ENCODE measurements at regions not wholly inside any gene's neighbourhood (a gene's known extent, or its start where the extent isn't known, plus 50 kb on each side); places are given as distances from the start of the nearest gene placed in this dataset.

DNA sequence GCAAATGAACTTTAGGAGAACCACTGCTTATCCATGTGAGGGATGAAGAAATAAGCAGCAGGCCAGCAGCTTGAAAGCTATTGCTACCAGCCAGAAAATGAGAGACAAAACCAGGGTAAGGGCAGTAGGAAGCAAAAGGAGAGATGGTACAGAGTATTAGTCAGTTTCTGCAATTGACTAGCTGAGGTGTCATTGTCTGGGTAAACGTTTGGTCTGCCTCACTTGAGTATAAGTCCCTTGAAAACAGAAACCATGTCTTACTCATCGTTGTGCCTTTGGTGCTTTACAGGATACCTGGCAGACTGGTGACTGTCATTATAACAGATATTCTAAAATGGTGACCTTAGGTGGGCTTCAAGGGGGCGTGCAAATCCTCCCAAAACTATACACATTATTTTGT is 63.9 kb upstream of the USP47 start:
- no peak overlapping the region for H3K4me3 Mint-ChIP-seq (ENCODE audit: unreplicated experiment)
- FAIRE-seq (no peak), DNase-seq (ENCODE audit: low read depth) (no peak)
- no peak overlapping the region for H3K27ac ChIP-seq (ENCODE audit: low read depth, low read length)
- peaks cover 1% of the 10 kb centered on the region for H3K4me1 Mint-ChIP-seq (ENCODE audit: low read depth, unreplicated experiment)
- no peaks in the 10 kb centered on the region for H3K4me1 ChIP-seq (ENCODE audit: insufficient read depth, low read length)
- no peaks in the 10 kb centered on the region for H3K36me3 Mint-ChIP-seq (ENCODE audit: low read depth, unreplicated experiment)
- no peak for TF ChIP-seq EZH2 (IDR thresholded peaks at IDR 0.05; ENCODE audit: insufficient read depth, low read length)
- TF ChIP-seq, protein P1, sequence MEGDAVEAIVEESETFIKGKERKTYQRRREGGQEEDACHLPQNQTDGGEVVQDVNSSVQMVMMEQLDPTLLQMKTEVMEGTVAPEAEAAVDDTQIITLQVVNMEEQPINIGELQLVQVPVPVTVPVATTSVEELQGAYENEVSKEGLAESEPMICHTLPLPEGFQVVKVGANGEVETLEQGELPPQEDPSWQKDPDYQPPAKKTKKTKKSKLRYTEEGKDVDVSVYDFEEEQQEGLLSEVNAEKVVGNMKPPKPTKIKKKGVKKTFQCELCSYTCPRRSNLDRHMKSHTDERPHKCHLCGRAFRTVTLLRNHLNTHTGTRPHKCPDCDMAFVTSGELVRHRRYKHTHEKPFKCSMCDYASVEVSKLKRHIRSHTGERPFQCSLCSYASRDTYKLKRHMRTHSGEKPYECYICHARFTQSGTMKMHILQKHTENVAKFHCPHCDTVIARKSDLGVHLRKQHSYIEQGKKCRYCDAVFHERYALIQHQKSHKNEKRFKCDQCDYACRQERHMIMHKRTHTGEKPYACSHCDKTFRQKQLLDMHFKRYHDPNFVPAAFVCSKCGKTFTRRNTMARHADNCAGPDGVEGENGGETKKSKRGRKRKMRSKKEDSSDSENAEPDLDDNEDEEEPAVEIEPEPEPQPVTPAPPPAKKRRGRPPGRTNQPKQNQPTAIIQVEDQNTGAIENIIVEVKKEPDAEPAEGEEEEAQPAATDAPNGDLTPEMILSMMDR (IDR thresholded peaks at IDR 0.05; ENCODE audit: insufficient read depth, low read depth, low read length): no peak
- no peaks in the 10 kb centered on the region for H3K79me2 ChIP-seq (ENCODE audit: insufficient read depth, low read length)
- peaks cover 69% of the 10 kb centered on the region for H3K27me3 Mint-ChIP-seq (ENCODE audit: low read depth, unreplicated experiment)
- no peak overlapping the region for H3K4me2 ChIP-seq (ENCODE audit: low read length)
- H3K9ac ChIP-seq (ENCODE audit: low read length): no peak overlapping the region
- H3K27me3 ChIP-seq (ENCODE audit: insufficient read depth, low read length): peaks cover 48% of the 10 kb centered on the region
- no peak overlapping the region for H3K4me3 ChIP-seq (ENCODE audit: insufficient read depth, low read depth, low read length)
- H3K9me3 Mint-ChIP-seq (ENCODE audit: unreplicated experiment): no peaks in the 10 kb centered on the region
- no peaks in the 10 kb centered on the region for H3K36me3 ChIP-seq (ENCODE audit: insufficient read depth, low read length)
- no peak overlapping the region for H3K27ac Mint-ChIP-seq (ENCODE audit: unreplicated experiment)
- no peaks in the 10 kb centered on the region for H4K20me1 ChIP-seq (ENCODE audit: insufficient read depth, low read length)
- no peaks in the 10 kb centered on the region for H3K9me3 ChIP-seq (ENCODE audit: insufficient read depth, low read depth, low read length)
- no peak overlapping the region for H2AFZ ChIP-seq (ENCODE audit: low read depth, low read length)

DNA sequence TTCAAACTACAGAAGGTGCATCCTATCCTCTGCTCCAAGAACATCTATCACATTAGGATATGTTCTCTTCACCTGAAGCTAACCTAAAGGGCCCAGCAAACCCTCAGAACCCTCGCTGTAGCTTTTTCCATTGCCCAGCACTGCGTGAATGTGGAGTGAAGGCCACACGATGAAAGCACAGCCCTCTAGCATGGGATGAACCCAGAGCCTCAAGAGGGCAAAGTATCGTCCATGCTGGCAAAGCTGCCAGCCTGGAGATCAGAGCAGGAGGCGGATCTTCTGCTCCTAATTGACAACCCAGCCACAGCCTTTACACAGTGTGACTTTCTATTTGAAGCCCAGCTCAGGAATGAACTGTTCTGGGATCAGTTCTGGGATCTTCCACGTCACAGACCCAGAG is 65.1 kb upstream of the USP47 start:
- Histone ChIP-seq H3K79me2 (ENCODE audit: insufficient read depth, low read length) (no peaks in the 10 kb centered on the region), H3K9ac (ENCODE audit: low read length) (no peak overlapping the region), H3K36me3 (ENCODE audit: insufficient read depth, low read length) (no peaks in the 10 kb centered on the region), H2AFZ (ENCODE audit: low read depth, low read length) (no peak overlapping the region), H3K9me3 (ENCODE audit: insufficient read depth, low read depth, low read length) (no peaks in the 10 kb centered on the region), H3K4me3 (ENCODE audit: insufficient read depth, low read depth, low read length) (no peak overlapping the region), H3K27me3 (ENCODE audit: insufficient read depth, low read length) (peaks cover 46% of the 10 kb centered on the region), H3K4me1 (ENCODE audit: insufficient read depth, low read length) (no peaks in the 10 kb centered on the region), H4K20me1 (ENCODE audit: insufficient read depth, low read length) (no peaks in the 10 kb centered on the region), H3K27ac (ENCODE audit: low read depth, low read length) (no peak overlapping the region), H3K4me2 (ENCODE audit: low read length) (no peak overlapping the region)
- DNase-seq (ENCODE audit: low read depth) (no peak), FAIRE-seq (no peak)
- TF ChIP-seq EZH2 (IDR thresholded peaks at IDR 0.05; ENCODE audit: insufficient read depth, low read length): no peak
- TF ChIP-seq, protein P1 (IDR thresholded peaks at IDR 0.05; ENCODE audit: insufficient read depth, low read depth, low read length): no peak
- no peak overlapping the region for H3K27ac Mint-ChIP-seq (ENCODE audit: unreplicated experiment)
- H3K4me3 Mint-ChIP-seq (ENCODE audit: unreplicated experiment): no peak overlapping the region
- H3K27me3 Mint-ChIP-seq (ENCODE audit: low read depth, unreplicated experiment): peaks cover 74% of the 10 kb centered on the region
- H3K9me3 Mint-ChIP-seq (ENCODE audit: unreplicated experiment): peaks cover 4% of the 10 kb centered on the region
- peaks cover 1% of the 10 kb centered on the region for H3K36me3 Mint-ChIP-seq (ENCODE audit: low read depth, unreplicated experiment)
- H3K4me1 Mint-ChIP-seq (ENCODE audit: low read depth, unreplicated experiment): peaks cover 1% of the 10 kb centered on the region

DNA sequence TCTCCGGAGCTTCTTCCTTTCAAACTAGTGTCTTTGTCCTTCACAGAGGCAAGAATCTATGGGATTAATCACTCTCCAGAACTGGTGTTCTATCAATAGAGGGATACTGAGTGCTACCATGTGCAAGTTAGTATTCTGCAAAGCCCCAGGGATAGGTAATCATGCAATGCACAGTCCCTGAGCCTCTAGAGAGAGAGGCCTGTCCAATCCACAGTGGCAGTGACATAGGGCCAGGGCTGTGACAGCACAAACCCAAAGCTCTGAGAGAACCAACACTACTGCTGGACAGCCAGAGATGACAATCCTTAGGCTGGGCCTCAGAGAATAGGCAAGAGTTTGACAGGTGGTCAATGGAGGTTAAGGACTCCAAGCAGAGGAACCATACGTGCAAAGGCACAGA is 66.8 kb upstream of the USP47 start:
- no peak overlapping the region for H3K27ac Mint-ChIP-seq (ENCODE audit: unreplicated experiment)
- peaks cover 4% of the 10 kb centered on the region for H3K9me3 Mint-ChIP-seq (ENCODE audit: unreplicated experiment)
- Histone ChIP-seq H3K27ac (ENCODE audit: low read depth, low read length) (no peak overlapping the region), H3K9me3 (ENCODE audit: insufficient read depth, low read depth, low read length) (no peaks in the 10 kb centered on the region), H3K4me2 (ENCODE audit: low read length) (no peak overlapping the region), H3K36me3 (ENCODE audit: insufficient read depth, low read length) (no peaks in the 10 kb centered on the region), H3K9ac (ENCODE audit: low read length) (no peak overlapping the region), H3K79me2 (ENCODE audit: insufficient read depth, low read length) (no peaks in the 10 kb centered on the region), H3K4me1 (ENCODE audit: insufficient read depth, low read length) (no peaks in the 10 kb centered on the region), H4K20me1 (ENCODE audit: insufficient read depth, low read length) (no peaks in the 10 kb centered on the region), H3K4me3 (ENCODE audit: insufficient read depth, low read depth, low read length) (no peak overlapping the region), H3K27me3 (ENCODE audit: insufficient read depth, low read length) (peaks cover 43% of the 10 kb centered on the region), H2AFZ (ENCODE audit: low read depth, low read length) (no peak overlapping the region)
- TF ChIP-seq, protein P1 (IDR thresholded peaks at IDR 0.05; ENCODE audit: insufficient read depth, low read depth, low read length): no peak
- DNase-seq (ENCODE audit: low read depth) (no peak), FAIRE-seq (no peak)
- no peak overlapping the region for H3K4me3 Mint-ChIP-seq (ENCODE audit: unreplicated experiment)
- H3K27me3 Mint-ChIP-seq (ENCODE audit: low read depth, unreplicated experiment): peaks cover 65% of the 10 kb centered on the region
- peaks cover 1% of the 10 kb centered on the region for H3K36me3 Mint-ChIP-seq (ENCODE audit: low read depth, unreplicated experiment)
- peaks cover 1% of the 10 kb centered on the region for H3K4me1 Mint-ChIP-seq (ENCODE audit: low read depth, unreplicated experiment)
